ENCODE measurements at regions not wholly inside any gene's neighbourhood (a gene's known extent, or its start where the extent isn't known, plus 50 kb on each side); places are given as distances from the start of the nearest gene placed in this dataset.

- no peak overlapping the region for H3K4me3 ChIP-seq (replicated peaks; ENCODE audit: insufficient read depth, low read length)
- no peak for TF ChIP-seq CTCF (IDR thresholded peaks at IDR 0.05; ENCODE audit: insufficient read depth, low read length)
- TF ChIP-seq REST (IDR thresholded peaks at IDR 0.05; ENCODE audit: insufficient replicate concordance, low read depth), result no peak
- TF ChIP-seq GABPA (IDR thresholded peaks at IDR 0.05; ENCODE audit: low read depth), result no peak
- no peak for TF ChIP-seq POLR2AphosphoS5 (IDR thresholded peaks at IDR 0.05; ENCODE audit: low read depth)
- TF ChIP-seq SPI1 (IDR thresholded peaks at IDR 0.05; ENCODE audit: borderline replicate concordance, low read depth), result no peak
- H3K27ac ChIP-seq (replicated peaks), result no peak overlapping the region
- no peak for DNase-seq (ENCODE audit: low read depth in 1 of 2, low spot score in 1 of 2)
- H3K27me3 ChIP-seq (ENCODE audit: insufficient read depth, poor library complexity, severe bottlenecking), result no peaks in the 10 kb centered on the region
Observed at GRCh38 chr2:129144082-129144791, 825.6 kb upstream of the HS6ST1 start.

DNA sequence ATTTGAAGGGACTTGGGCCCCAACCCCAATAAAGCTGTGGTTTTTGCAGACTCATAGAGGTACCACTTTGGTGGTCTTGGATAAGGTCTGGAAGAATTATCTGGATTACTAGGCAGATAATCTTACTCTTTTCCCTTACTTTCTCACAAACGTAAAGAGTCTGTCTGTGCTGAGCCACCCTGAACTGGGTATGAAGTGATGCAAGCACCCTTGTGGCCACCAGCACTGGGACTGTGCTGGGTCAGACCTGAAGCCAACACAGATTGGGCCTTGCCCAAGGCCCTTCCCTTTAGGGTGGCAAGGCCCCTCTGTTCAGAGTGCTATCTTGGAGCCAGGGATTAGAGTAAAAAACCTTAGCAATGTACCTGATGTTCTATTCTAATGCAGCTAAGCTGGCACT lies 827.0 kb upstream of the RAB6C start:
- Histone ChIP-seq H3K27me3 (ENCODE audit: insufficient read depth, poor library complexity, severe bottlenecking) (no peaks in the 10 kb centered on the region), H3K4me3 (replicated peaks; ENCODE audit: insufficient read depth, low read length) (no peak overlapping the region), H3K27ac (replicated peaks) (no peak overlapping the region)
- no peak for TF ChIP-seq GABPA (IDR thresholded peaks at IDR 0.05; ENCODE audit: low read depth)
- TF ChIP-seq CTCF (IDR thresholded peaks at IDR 0.05; ENCODE audit: insufficient read depth, low read length), result no peak
- TF ChIP-seq SPI1 (IDR thresholded peaks at IDR 0.05; ENCODE audit: borderline replicate concordance, low read depth), result no peak
- no peak for TF ChIP-seq POLR2AphosphoS5 (IDR thresholded peaks at IDR 0.05; ENCODE audit: low read depth)
- TF ChIP-seq REST (IDR thresholded peaks at IDR 0.05; ENCODE audit: insufficient replicate concordance, low read depth), result no peak
- no peak for DNase-seq (ENCODE audit: low read depth in 1 of 2, low spot score in 1 of 2)

GRCh38 chr2:129160879-129161278 lies 818.6 kb upstream of the RAB6C start:
- DNase-seq (ENCODE audit: low read depth in 1 of 2, low spot score in 1 of 2), result no peak
- no peak overlapping the region for H3K27ac ChIP-seq (replicated peaks)
- H3K27me3 ChIP-seq (ENCODE audit: insufficient read depth, poor library complexity, severe bottlenecking), result no peaks in the 10 kb centered on the region
- no peak overlapping the region for H3K4me3 ChIP-seq (replicated peaks; ENCODE audit: insufficient read depth, low read length)
- no peak for TF ChIP-seq POLR2AphosphoS5 (IDR thresholded peaks at IDR 0.05; ENCODE audit: low read depth)
- TF ChIP-seq GABPA (IDR thresholded peaks at IDR 0.05; ENCODE audit: low read depth), result no peak
- no peak for TF ChIP-seq CTCF (IDR thresholded peaks at IDR 0.05; ENCODE audit: insufficient read depth, low read length)
- no peak for TF ChIP-seq REST (IDR thresholded peaks at IDR 0.05; ENCODE audit: insufficient replicate concordance, low read depth)
- TF ChIP-seq SPI1 (IDR thresholded peaks at IDR 0.05; ENCODE audit: borderline replicate concordance, low read depth), result no peak

All from HL-60 (cell line).